Brain pericyte (primary cell): ENCODE measurements at regions not wholly inside any gene's neighbourhood (a gene's known extent, or its start where the extent isn't known, plus 50 kb on each side); places are given as distances from the start of the nearest gene placed in this dataset.
"Not testable (repeated sequence)": the region's sequence is repeated elsewhere in the genome, so short reads cannot be mapped to it uniquely, and the experiment has no call there.

Experiments used
- DNase-seq: peaks from one replicate; pipeline ENCODE4 v3.0.0-alpha.2; 2012; ENCODE audit warnings: low read depth, low spot score

- DNase-seq, result no peak
These were observed 209.5 kb upstream of the GALNT2 start for GRCh38 chr1:229857585-229857984.

- DNase-seq, result no peak
These were observed 208.0 kb upstream of the GALNT2 start for GRCh38 chr1:229859026-229859425.

- no peak for DNase-seq
These were observed 206.1 kb upstream of the GALNT2 start for GRCh38 chr1:229860926-229861325.

- no peak for DNase-seq
These were observed 204.8 kb upstream of the GALNT2 start for GRCh38 chr1:229862017-229862774.

- no peak for DNase-seq
These were observed 203.1 kb upstream of the GALNT2 start for GRCh38 chr1:229863651-229864545.

GRCh38 chr1:229864686-229865230 is 202.3 kb upstream of the GALNT2 start:
- no peak for DNase-seq

GRCh38 chr1:229865321-229865720 is 201.7 kb upstream of the GALNT2 start:
- not testable (repeated sequence) for DNase-seq

GRCh38 chr1:229867726-229868125 is 199.3 kb upstream of the GALNT2 start:
- no peak for DNase-seq

- DNase-seq, result peak; percentile 39
These were observed 197.8 kb upstream of the GALNT2 start for GRCh38 chr1:229869240-229869639.

GRCh38 chr1:229869687-229870086 is 197.4 kb upstream of the GALNT2 start:
- no peak for DNase-seq

- no peak for DNase-seq
These were observed 196.7 kb upstream of the GALNT2 start for GRCh38 chr1:229870381-229870780.

- DNase-seq, result no peak
These were observed 195.9 kb upstream of the GALNT2 start for GRCh38 chr1:229871078-229871676.

- DNase-seq, result no peak
These were observed 192.9 kb upstream of the GALNT2 start for GRCh38 chr1:229874136-229874535.

GRCh38 chr1:229874609-229875008 is 192.4 kb upstream of the GALNT2 start:
- no peak for DNase-seq

GRCh38 chr1:229875086-229875485 is 192.0 kb upstream of the GALNT2 start:
- DNase-seq, result no peak

- DNase-seq, result no peak
These were observed 187.3 kb upstream of the GALNT2 start for GRCh38 chr1:229879746-229880145.

GRCh38 chr1:229880271-229881170 is 186.5 kb upstream of the GALNT2 start:
- no peak for DNase-seq

- DNase-seq, result no peak
These were observed 184.4 kb upstream of the GALNT2 start for GRCh38 chr1:229882621-229883020.

- no peak for DNase-seq
These were observed 183.4 kb upstream of the GALNT2 start for GRCh38 chr1:229883504-229884200.

GRCh38 chr1:229884765-229885164 is 182.3 kb upstream of the GALNT2 start:
- DNase-seq, result no peak
